ENCODE measurements at regions not wholly inside any gene's neighbourhood (a gene's known extent, or its start where the extent isn't known, plus 50 kb on each side); places are given as distances from the start of the nearest gene placed in this dataset.

- no peak for TF ChIP-seq CTCF (IDR thresholded peaks at IDR 0.05; ENCODE audit: low read depth, low read length, poor library complexity, severe bottlenecking)
- no peak for TF ChIP-seq EZH2phosphoT487 (IDR thresholded peaks at IDR 0.05; ENCODE audit: borderline replicate concordance, low read length)
These were observed 56.6 kb upstream of the SPTLC1 start for GRCh38 chr9:92171822-92172221.

Measured in DOHH2 (cell line).